Endothelial cell of umbilical vein (primary cell): ENCODE measurements at regions not wholly inside any gene's neighbourhood (a gene's known extent, or its start where the extent isn't known, plus 50 kb on each side); places are given as distances from the start of the nearest gene placed in this dataset.

Source experiments
- BruUV-seq: library from RNA; stranded (reverse); fragments of 400-500 nt; replicated peaks from 2 replicates; lab custom pipeline; 2021; lab: Mats Ljungman, UMichigan
- CTCF ChIA-PET: fragments of 300-600, 350-600 bp; sonication (Branson Sonifier 250); formaldehyde crosslinking; loops from one replicate; lab custom pipeline; 2021; ENCODE audit warnings: antibody characterized with exemption, inconsistent platforms; lab: Charles Lee
- POLR2A ChIA-PET: fragments of 300-600, 350-600 bp; sonication (Branson Sonifier 250); formaldehyde crosslinking; loops from one replicate; lab custom pipeline; 2021; ENCODE audit warnings: antibody characterized with exemption, inconsistent platforms; lab: Charles Lee
- DNase-seq: peaks from one replicate; pipeline ENCODE4 v3.0.0-alpha.2; 2011; ENCODE audit warnings: low read depth, low spot score
- FAIRE-seq: peaks from 2 replicates; lab custom pipeline; 2011; peaks lifted over from hg19 to GRCh38; lab: Jason Lieb, UNC
- H2AFZ ChIP-seq: 2 replicates; pipeline ENCODE4 v1.6.0; 2012; ENCODE audit warnings: low read depth, low read length, control low read depth, inconsistent platforms
- H3K27ac ChIP-seq: 2 replicates; pipeline ENCODE4 v1.5.1; 2011; ENCODE audit warnings: low read depth, mild to moderate bottlenecking, control low read depth, low read length, moderate library complexity; ENCODE audit not compliant: insufficient read depth
- H3K27me3 ChIP-seq, 2 experiments: 2 replicates each; pipeline versions ENCODE4 v1.6.0 to v1.6.1; 2011; ENCODE audit warnings: low read length in 2 of 2, mixed read lengths in 1 of 2; ENCODE audit not compliant: control insufficient read depth in 2 of 2, insufficient read depth in 2 of 2
- H3K36me3 ChIP-seq, 2 experiments: 2 replicates in 1 of 2; 3 replicates in 1 of 2; pipeline ENCODE4 v1.5.1; 2011; ENCODE audit warnings: low read length in 2 of 2, mild to moderate bottlenecking in 1 of 2, moderate library complexity in 1 of 2; ENCODE audit not compliant: control insufficient read depth in 2 of 2, insufficient read depth in 2 of 2; ENCODE audit errors: extremely low read depth in 1 of 2
- H3K4me1 ChIP-seq: 3 replicates; pipeline ENCODE4 v1.5.1; 2011; ENCODE audit warnings: mild to moderate bottlenecking, low read length; ENCODE audit not compliant: control insufficient read depth, insufficient read depth; ENCODE audit errors: extremely low read depth
- H3K4me2 ChIP-seq: 2 replicates; pipeline ENCODE4 v1.6.1; 2011; ENCODE audit warnings: low read length, control low read depth, mixed read lengths; ENCODE audit not compliant: insufficient read depth
- H3K4me3 ChIP-seq, 3 experiments: fragments of 200-600 bp in 1 of 3; sonication (generic), shearing (Covaris generic) in 1 of 3; replicated peaks in 1 of 3; 2 replicates each; pipeline ENCODE4 v1.5.1; 2011 to 2016; ENCODE audit warnings: control low read depth in 3 of 3, low read length in 3 of 3, mild to moderate bottlenecking in 2 of 3, inconsistent platforms in 1 of 3, low read depth in 1 of 3, moderate library complexity in 1 of 3; ENCODE audit not compliant: insufficient read depth in 1 of 3
- H3K79me2 ChIP-seq: 2 replicates; pipeline ENCODE4 v1.6.0; 2012; ENCODE audit warnings: low read length, inconsistent platforms; ENCODE audit not compliant: control insufficient read depth, insufficient read depth
- H3K9ac ChIP-seq: replicated peaks from 2 replicates; pipeline ENCODE3; 2011; ENCODE audit warnings: low read length, control low read depth; ENCODE audit not compliant: insufficient read depth; ENCODE audit errors: extremely low read depth
- H3K9me1 ChIP-seq: replicated peaks from 3 replicates; pipeline ENCODE4 v1.6.0; 2011; ENCODE audit warnings: mild to moderate bottlenecking, low read length; ENCODE audit not compliant: control insufficient read depth, insufficient read depth; ENCODE audit errors: extremely low read depth
- H3K9me3 ChIP-seq: replicated peaks from 2 replicates; pipeline ENCODE4 v1.5.1; 2012; ENCODE audit warnings: low read length, inconsistent platforms; ENCODE audit not compliant: control insufficient read depth, insufficient read depth
- H4K20me1 ChIP-seq: replicated peaks from 2 replicates; pipeline ENCODE3; 2011; ENCODE audit warnings: mild to moderate bottlenecking, low read length; ENCODE audit not compliant: control insufficient read depth, insufficient read depth; ENCODE audit errors: extremely low read depth
- EZH2 ChIP-seq: IDR thresholded peaks from 2 replicates; pipeline ENCODE4 v1.6.1; 2012; ENCODE audit warnings: borderline replicate concordance, low read depth, mild to moderate bottlenecking, moderate library complexity, low read length, inconsistent platforms; ENCODE audit not compliant: severe bottlenecking
- FOS ChIP-seq: IDR thresholded peaks from 2 replicates; pipeline ENCODE4 v1.6.1; 2011; ENCODE audit warnings: mild to moderate bottlenecking, low read length, moderate library complexity, borderline replicate concordance; ENCODE audit not compliant: insufficient read depth
- GATA2 ChIP-seq: IDR thresholded peaks from 2 replicates; pipeline ENCODE4 v1.7.0; 2011; ENCODE audit warnings: low read depth, mild to moderate bottlenecking, moderate library complexity, mixed read lengths, low read length; ENCODE audit not compliant: insufficient read length, insufficient read depth
- JUN ChIP-seq: IDR thresholded peaks from 2 replicates; pipeline ENCODE4 v1.6.1; 2011; ENCODE audit warnings: borderline replicate concordance, low read depth; ENCODE audit not compliant: insufficient read length, insufficient read depth
- MYC ChIP-seq: IDR thresholded peaks from one replicate; pipeline ENCODE4 v1.6.1; 2011; ENCODE audit warnings: mild to moderate bottlenecking, low read depth, low read length
- POLR2A ChIP-seq: IDR thresholded peaks from 2 replicates; pipeline ENCODE4 v1.6.1; 2012; ENCODE audit warnings: low read depth, mild to moderate bottlenecking, control low read depth, low read length
- POLR2AphosphoS5 ChIP-seq: IDR thresholded peaks from 2 replicates; pipeline ENCODE4 v1.6.1; 2012; ENCODE audit warnings: low read depth, mild to moderate bottlenecking, control low read depth, low read length, moderate library complexity; ENCODE audit not compliant: insufficient read depth
- dilution Hi-C: fragments of 300-500 bp; cut with MboI; formaldehyde crosslinking; loops from one replicate; pipeline ENCODE4 v1.15.0; 2019; ENCODE audit warnings: low sequenced_read_pairs; ENCODE audit not compliant: extremely low pct_ligation_motif_present
- intact Hi-C: fragments of 100-400 bp; cut with micrococcal nuclease; formaldehyde crosslinking; loops from one replicate; pipeline ENCODE4 v1.10.0; 2022
- TF ChIP-seq, protein P1 (sequence below), 2 donors: IDR thresholded peaks; 1 replicate in 1 of 2; 2 replicates in 1 of 2; pipeline ENCODE4 v1.5.1; 2011; ENCODE audit warnings: low read length in 2 of 2, mild to moderate bottlenecking in 2 of 2, moderate library complexity in 2 of 2, control low read depth in 1 of 2, inconsistent platforms in 1 of 2, low read depth in 1 of 2; ENCODE audit not compliant: insufficient read depth in 1 of 2; ENCODE audit errors: extremely low read depth in 1 of 2
- TF ChIP-seq, protein P2 (sequence below): IDR thresholded peaks from 2 replicates; pipeline ENCODE4 v1.6.1; 2011; ENCODE audit not compliant: insufficient read depth, insufficient read length

DNA sequence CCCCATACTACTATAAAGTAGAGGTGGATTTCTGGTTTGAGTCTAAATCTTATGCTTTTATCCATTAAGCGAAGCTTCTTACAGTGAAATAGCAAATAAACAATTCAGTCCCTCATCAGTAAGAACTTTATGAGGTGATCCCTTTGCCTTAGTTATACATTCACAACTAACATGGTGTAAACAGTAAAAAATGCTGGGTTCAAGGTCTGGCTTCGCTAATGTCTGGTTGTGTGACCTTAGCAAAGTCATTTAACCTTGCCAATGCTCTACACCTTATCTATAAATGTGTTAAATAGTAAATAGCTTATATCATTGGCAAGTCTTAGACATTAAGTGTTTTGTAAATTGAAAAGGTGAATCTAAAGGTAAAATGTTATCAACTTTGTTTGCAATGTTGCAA, 475.4 kb downstream of the LMO4 start:
- Histone ChIP-seq H3K9me3 (no peaks in the 10 kb centered on the region), H2AFZ (no peak overlapping the region), H3K36me3 (no peaks in the 10 kb centered on the region), H3K4me2 (no peak overlapping the region), H3K79me2 (no peaks in the 10 kb centered on the region), H3K9ac (no peak overlapping the region), H3K9me1 (no peaks in the 10 kb centered on the region), H3K27me3 (no peaks in the 10 kb centered on the region), H3K4me1 (peaks cover 5% of the 10 kb centered on the region), H3K27ac (no peak overlapping the region), H3K4me3 (no peak overlapping the region), H4K20me1 (no peaks in the 10 kb centered on the region)
- FAIRE-seq: no peak
- CTCF ChIA-PET: no interaction called here
- BruUV-seq: no TSS peak
- intact Hi-C loops: no loop called here
- TF ChIP-seq FOS: no peak
- TF ChIP-seq POLR2AphosphoS5: no peak
- no peak for TF ChIP-seq JUN
- TF ChIP-seq, protein P1, sequence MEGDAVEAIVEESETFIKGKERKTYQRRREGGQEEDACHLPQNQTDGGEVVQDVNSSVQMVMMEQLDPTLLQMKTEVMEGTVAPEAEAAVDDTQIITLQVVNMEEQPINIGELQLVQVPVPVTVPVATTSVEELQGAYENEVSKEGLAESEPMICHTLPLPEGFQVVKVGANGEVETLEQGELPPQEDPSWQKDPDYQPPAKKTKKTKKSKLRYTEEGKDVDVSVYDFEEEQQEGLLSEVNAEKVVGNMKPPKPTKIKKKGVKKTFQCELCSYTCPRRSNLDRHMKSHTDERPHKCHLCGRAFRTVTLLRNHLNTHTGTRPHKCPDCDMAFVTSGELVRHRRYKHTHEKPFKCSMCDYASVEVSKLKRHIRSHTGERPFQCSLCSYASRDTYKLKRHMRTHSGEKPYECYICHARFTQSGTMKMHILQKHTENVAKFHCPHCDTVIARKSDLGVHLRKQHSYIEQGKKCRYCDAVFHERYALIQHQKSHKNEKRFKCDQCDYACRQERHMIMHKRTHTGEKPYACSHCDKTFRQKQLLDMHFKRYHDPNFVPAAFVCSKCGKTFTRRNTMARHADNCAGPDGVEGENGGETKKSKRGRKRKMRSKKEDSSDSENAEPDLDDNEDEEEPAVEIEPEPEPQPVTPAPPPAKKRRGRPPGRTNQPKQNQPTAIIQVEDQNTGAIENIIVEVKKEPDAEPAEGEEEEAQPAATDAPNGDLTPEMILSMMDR (IDR thresholded peaks at IDR 0.05; ENCODE audit: extremely low read depth in 1 of 2, insufficient read depth in 1 of 2, low read depth in 1 of 2, low read length in 2 of 2): no peak
- TF ChIP-seq EZH2: no peak
- no peak for TF ChIP-seq POLR2A
- TF ChIP-seq, protein P2, sequence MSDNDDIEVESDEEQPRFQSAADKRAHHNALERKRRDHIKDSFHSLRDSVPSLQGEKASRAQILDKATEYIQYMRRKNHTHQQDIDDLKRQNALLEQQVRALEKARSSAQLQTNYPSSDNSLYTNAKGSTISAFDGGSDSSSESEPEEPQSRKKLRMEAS: no peak
- TF ChIP-seq MYC: no peak
- TF ChIP-seq GATA2: no peak
- POLR2A ChIA-PET: no interaction called here
- dilution Hi-C loops: no loop called here
- no peak for DNase-seq
